Panc1 (cell line): ENCODE measurements at regions not wholly inside any gene's neighbourhood (a gene's known extent, or its start where the extent isn't known, plus 50 kb on each side); places are given as distances from the start of the nearest gene placed in this dataset.

Source experiments
- ATAC-seq: fragments of 200-7000 bp; cut with Tn5 transposase; 2 replicates; pipeline ENCODE4 v1.9.1; 2020; ENCODE audit warnings: mild to moderate bottlenecking, moderate library complexity
- BruUV-seq: library from RNA; stranded (reverse); fragments of 400-500 nt; replicated peaks from 2 replicates; lab custom pipeline; 2021; lab: Mats Ljungman, UMichigan
- CTCF ChIA-PET: fragments of 300-600 bp; sonication (Branson Sonifier 250); formaldehyde crosslinking; loops from one replicate; lab custom pipeline; 2022; ENCODE audit warnings: antibody characterized with exemption; lab: Charles Lee
- POLR2A ChIA-PET: fragments of 300-600 bp; sonication (Branson Sonifier 250); formaldehyde crosslinking; loops from one replicate; lab custom pipeline; 2022; ENCODE audit warnings: antibody characterized with exemption; lab: Charles Lee
- DNase-seq: peaks from one replicate; pipeline ENCODE4 v3.0.0-alpha.2; 2010; ENCODE audit warnings: low read depth, low spot score
- H3K27ac ChIP-seq: 2 replicates; pipeline ENCODE4 v1.5.1; 2011; ENCODE audit warnings: mild to moderate bottlenecking, low read length, inconsistent platforms
- H3K27me3 ChIP-seq: fragments of 200-500 bp; sonication (Bioruptor generic); 2 replicates; pipeline ENCODE4 v1.6.0; 2014; ENCODE audit warnings: low read length, inconsistent platforms; ENCODE audit not compliant: control insufficient read depth, insufficient read depth
- H3K36me3 ChIP-seq: fragments of 200-500 bp; sonication (Bioruptor generic); 2 replicates; pipeline ENCODE4 v1.5.1; 2014; ENCODE audit warnings: inconsistent platforms, mild to moderate bottlenecking, low read length, moderate library complexity; ENCODE audit not compliant: control insufficient read depth, insufficient read depth
- H3K4me1 ChIP-seq: 2 replicates; pipeline ENCODE4 v1.5.1; 2011; ENCODE audit warnings: inconsistent platforms, mild to moderate bottlenecking, low read length, moderate library complexity; ENCODE audit not compliant: control insufficient read depth, insufficient read depth
- H3K4me3 ChIP-seq, 2 experiments: 2 replicates each; pipeline ENCODE4 v1.5.1; 2011 to 2012; ENCODE audit warnings: low read depth in 2 of 2, low read length in 2 of 2, mild to moderate bottlenecking in 2 of 2, inconsistent platforms in 1 of 2, moderate library complexity in 1 of 2
- H3K9me3 ChIP-seq: fragments of 200-500 bp; sonication (Bioruptor generic); 2 replicates; pipeline ENCODE4 v1.5.1; 2014; ENCODE audit warnings: low read depth, mild to moderate bottlenecking, inconsistent platforms, low read length, moderate library complexity; ENCODE audit not compliant: control insufficient read depth, insufficient read depth
- CTCF ChIP-seq: fragments of 450-650 bp; IDR thresholded peaks from 2 replicates; pipeline ENCODE4 v1.5.1; 2017; ENCODE audit warnings: mild to moderate bottlenecking
- POLR2AphosphoS5 ChIP-seq: IDR thresholded peaks from 2 replicates; pipeline ENCODE4 v1.6.1; 2012; ENCODE audit warnings: mild to moderate bottlenecking, low read depth, low read length, moderate library complexity
- REST ChIP-seq, 2 experiments: IDR thresholded peaks; 2 replicates each; pipeline ENCODE4 v1.6.1; 2011 to 2012; ENCODE audit warnings: low read depth in 2 of 2, control low read depth in 1 of 2, low read length in 1 of 2, mild to moderate bottlenecking in 1 of 2, moderate library complexity in 1 of 2; ENCODE audit not compliant: insufficient read depth in 1 of 2
- SIN3A ChIP-seq: IDR thresholded peaks from 2 replicates; pipeline ENCODE4 v1.6.1; 2012; ENCODE audit warnings: low read depth, mild to moderate bottlenecking, low read length, moderate library complexity, borderline replicate concordance; ENCODE audit not compliant: insufficient read depth
- TCF7L2 ChIP-seq: IDR thresholded peaks from 2 replicates; pipeline ENCODE4 v1.6.1; 2011; ENCODE audit warnings: mild to moderate bottlenecking, low read depth, low read length, inconsistent platforms
- in situ Hi-C: cut with HindIII; loops from 2 replicates; pipeline ENCODE4 v1.10.0; 2016; ENCODE audit warnings: low sequenced_read_pairs, low pct_unique_long_range_greater_than_20kb
- intact Hi-C: fragments of 100-400 bp; cut with micrococcal nuclease; formaldehyde crosslinking; loops from one replicate; pipeline ENCODE4 v1.10.0; 2022; ENCODE audit not compliant: unreplicated experiment

- POLR2A ChIA-PET, result no interaction called here
- in situ Hi-C loops, result no loop called here
Measured at GRCh38 chr5:42026446-42026845, 101.4 kb downstream of the FBXO4 start.

GRCh38 chr5:42032137-42032536 lies 107.1 kb downstream of the FBXO4 start:
- no peak overlapping the region for H3K4me3 ChIP-seq
- H3K4me1 ChIP-seq, result no peaks in the 10 kb centered on the region
- ChIA-PET CTCF (no interaction called here), POLR2A (no interaction called here)
- TF ChIP-seq POLR2AphosphoS5 (no peak), TCF7L2 (no peak), CTCF (no peak), SIN3A (no peak), REST (IDR thresholded peaks at IDR 0.05; ENCODE audit: insufficient read depth in 1 of 2, low read depth in 2 of 2, low read length in 1 of 2) (no peak)
- intact Hi-C loops (no loop called here), in situ Hi-C loops (no loop called here)
- H3K9me3 ChIP-seq, result no peaks in the 10 kb centered on the region
- H3K27ac ChIP-seq, result no peak overlapping the region
- no TSS peak for BruUV-seq
- no peaks in the 10 kb centered on the region for H3K27me3 ChIP-seq
- no peak for ATAC-seq
- no peaks in the 10 kb centered on the region for H3K36me3 ChIP-seq
- DNase-seq, result no peak

More at GRCh38 chr5:42026446-42026845, 101.4 kb downstream of the FBXO4 start:
- Histone ChIP-seq H3K27ac (no peak overlapping the region), H3K4me3 (no peak overlapping the region), H3K4me1 (no peaks in the 10 kb centered on the region), H3K9me3 (no peaks in the 10 kb centered on the region), H3K27me3 (0 out of 2 replicates have a peak, but pooled peaks cover 2% of the 10 kb centered on the region), H3K36me3 (no peaks in the 10 kb centered on the region; the same call in 1 of the 2 replicates)
- ATAC-seq (no peak), DNase-seq (no peak)
- CTCF ChIA-PET, result no interaction called here
- intact Hi-C loops, result no loop called here
- no TSS peak for BruUV-seq
- TF ChIP-seq SIN3A (no peak), REST (IDR thresholded peaks at IDR 0.05; ENCODE audit: insufficient read depth in 1 of 2, low read depth in 2 of 2, low read length in 1 of 2) (no peak), POLR2AphosphoS5 (no peak), TCF7L2 (no peak), CTCF (no peak)
